ENCODE measurements at regions not wholly inside any gene's neighbourhood (a gene's known extent, or its start where the extent isn't known, plus 50 kb on each side); places are given as distances from the start of the nearest gene placed in this dataset.

DNA sequence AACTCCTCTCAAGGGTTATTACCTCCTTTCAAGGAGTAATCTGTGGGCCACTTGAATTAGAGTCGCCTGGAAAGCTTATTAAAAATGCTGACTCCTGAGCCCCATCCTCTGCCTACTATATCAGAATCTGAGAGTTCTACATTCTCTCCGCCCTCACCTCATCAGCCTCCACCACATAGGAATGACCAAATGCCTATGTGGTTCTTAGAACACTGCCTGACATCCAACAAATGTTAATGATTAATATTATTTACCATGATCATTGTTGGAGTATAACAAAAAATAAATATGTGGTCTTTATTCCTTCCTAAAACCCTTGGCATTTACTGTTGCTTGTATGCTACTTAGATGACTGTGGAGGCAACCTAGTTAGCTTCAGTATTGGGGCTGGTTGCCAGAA, 91.9 kb downstream of the BBS10 start:
- ChIA-PET POLR2A (no interaction called here), CTCF (no interaction called here)
- no peak overlapping the region for H3K4me3 ChIP-seq (ENCODE audit: low read depth, low read length)
- H3K27me3 ChIP-seq (ENCODE audit: control insufficient read depth, insufficient read depth, low read length): no peaks in the 10 kb centered on the region
- TF ChIP-seq, protein P1, sequence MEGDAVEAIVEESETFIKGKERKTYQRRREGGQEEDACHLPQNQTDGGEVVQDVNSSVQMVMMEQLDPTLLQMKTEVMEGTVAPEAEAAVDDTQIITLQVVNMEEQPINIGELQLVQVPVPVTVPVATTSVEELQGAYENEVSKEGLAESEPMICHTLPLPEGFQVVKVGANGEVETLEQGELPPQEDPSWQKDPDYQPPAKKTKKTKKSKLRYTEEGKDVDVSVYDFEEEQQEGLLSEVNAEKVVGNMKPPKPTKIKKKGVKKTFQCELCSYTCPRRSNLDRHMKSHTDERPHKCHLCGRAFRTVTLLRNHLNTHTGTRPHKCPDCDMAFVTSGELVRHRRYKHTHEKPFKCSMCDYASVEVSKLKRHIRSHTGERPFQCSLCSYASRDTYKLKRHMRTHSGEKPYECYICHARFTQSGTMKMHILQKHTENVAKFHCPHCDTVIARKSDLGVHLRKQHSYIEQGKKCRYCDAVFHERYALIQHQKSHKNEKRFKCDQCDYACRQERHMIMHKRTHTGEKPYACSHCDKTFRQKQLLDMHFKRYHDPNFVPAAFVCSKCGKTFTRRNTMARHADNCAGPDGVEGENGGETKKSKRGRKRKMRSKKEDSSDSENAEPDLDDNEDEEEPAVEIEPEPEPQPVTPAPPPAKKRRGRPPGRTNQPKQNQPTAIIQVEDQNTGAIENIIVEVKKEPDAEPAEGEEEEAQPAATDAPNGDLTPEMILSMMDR (IDR thresholded peaks at IDR 0.05; ENCODE audit: insufficient read depth, low read depth, low read length): no peak
- no peak for DNase-seq (ENCODE audit: low read depth)
- H3K36me3 ChIP-seq (ENCODE audit: control insufficient read depth, insufficient read depth, low read length): no peaks in the 10 kb centered on the region

DNA sequence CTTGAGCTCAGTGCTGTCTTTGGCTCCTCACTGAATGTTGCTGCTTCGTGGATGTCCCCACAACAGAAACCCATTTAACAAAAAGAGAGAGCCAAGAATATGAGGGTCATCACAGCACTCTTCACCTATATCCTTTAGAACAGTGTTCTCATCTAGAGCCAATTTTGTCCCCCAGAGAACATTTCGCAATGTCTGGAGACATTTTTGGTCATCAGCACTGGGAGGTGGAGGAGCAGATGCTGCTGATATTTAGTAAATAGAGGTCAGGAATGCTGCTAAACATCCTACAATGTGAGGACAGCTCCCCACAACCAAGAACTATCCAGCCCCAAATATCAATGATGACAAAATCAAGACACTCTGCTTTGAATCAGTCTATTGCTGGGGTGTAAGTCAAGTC, 92.5 kb downstream of the BBS10 start:
- TF ChIP-seq, protein P1 (IDR thresholded peaks at IDR 0.05; ENCODE audit: insufficient read depth, low read depth, low read length): no peak
- DNase-seq (ENCODE audit: low read depth): no peak
- H3K27me3 ChIP-seq (ENCODE audit: control insufficient read depth, insufficient read depth, low read length): no peaks in the 10 kb centered on the region
- ChIA-PET POLR2A (no interaction called here), CTCF (no interaction called here)
- H3K36me3 ChIP-seq (ENCODE audit: control insufficient read depth, insufficient read depth, low read length): no peaks in the 10 kb centered on the region
- no peak overlapping the region for H3K4me3 ChIP-seq (ENCODE audit: low read depth, low read length)

DNA sequence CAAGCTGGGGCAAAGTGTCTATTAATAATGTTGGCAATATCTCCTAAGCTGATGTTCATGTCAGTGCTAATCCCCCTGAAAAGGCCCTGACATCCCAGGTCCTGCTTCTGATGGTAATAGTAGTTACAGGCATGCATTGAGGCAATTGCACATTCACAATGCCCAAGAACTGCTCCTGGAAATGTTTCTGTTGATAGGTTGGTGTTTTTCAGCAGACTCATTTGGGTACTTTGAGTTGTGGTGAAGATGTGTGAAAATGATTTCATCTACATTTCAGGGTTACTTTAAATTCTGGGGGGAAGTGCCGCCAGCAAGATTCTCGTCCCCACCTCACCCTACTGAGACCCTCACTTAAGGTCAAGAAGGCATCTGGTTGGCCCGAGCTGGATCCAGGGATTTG, 92.9 kb downstream of the BBS10 start:
- Histone ChIP-seq H3K27me3 (ENCODE audit: control insufficient read depth, insufficient read depth, low read length) (no peaks in the 10 kb centered on the region), H3K4me3 (ENCODE audit: low read depth, low read length) (no peak overlapping the region), H3K36me3 (ENCODE audit: control insufficient read depth, insufficient read depth, low read length) (no peaks in the 10 kb centered on the region)
- ChIA-PET POLR2A (no interaction called here), CTCF (no interaction called here)
- TF ChIP-seq, protein P1 (IDR thresholded peaks at IDR 0.05; ENCODE audit: insufficient read depth, low read depth, low read length): no peak
- DNase-seq (ENCODE audit: low read depth): no peak

DNA sequence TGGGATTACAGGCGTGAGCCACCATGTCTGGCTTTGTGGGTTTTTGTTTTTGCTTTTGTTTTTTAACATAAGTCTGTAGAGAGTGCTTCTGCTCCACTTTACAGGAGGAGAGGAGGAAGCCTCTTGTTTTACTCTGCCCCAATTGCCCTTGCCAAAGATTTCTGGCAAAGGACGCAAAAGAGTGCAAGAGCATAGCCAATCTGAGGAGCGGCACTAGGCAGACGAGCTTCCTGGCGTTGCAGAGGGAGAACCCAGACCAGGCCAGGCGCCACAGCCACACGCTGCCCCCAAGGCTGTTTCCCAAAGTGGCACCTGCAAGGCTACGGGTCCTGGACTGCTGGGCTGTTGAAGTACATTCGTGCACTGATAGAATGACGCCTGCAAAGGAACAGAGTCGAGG, 96.2 kb downstream of the BBS10 start:
- ChIA-PET POLR2A (no interaction called here), CTCF (no interaction called here)
- Histone ChIP-seq H3K27me3 (ENCODE audit: control insufficient read depth, insufficient read depth, low read length) (no peaks in the 10 kb centered on the region), H3K36me3 (ENCODE audit: control insufficient read depth, insufficient read depth, low read length) (no peaks in the 10 kb centered on the region), H3K4me3 (ENCODE audit: low read depth, low read length) (no peak overlapping the region)
- TF ChIP-seq, protein P1 (IDR thresholded peaks at IDR 0.05; ENCODE audit: insufficient read depth, low read depth, low read length): no peak
- no peak for DNase-seq (ENCODE audit: low read depth)

DNA sequence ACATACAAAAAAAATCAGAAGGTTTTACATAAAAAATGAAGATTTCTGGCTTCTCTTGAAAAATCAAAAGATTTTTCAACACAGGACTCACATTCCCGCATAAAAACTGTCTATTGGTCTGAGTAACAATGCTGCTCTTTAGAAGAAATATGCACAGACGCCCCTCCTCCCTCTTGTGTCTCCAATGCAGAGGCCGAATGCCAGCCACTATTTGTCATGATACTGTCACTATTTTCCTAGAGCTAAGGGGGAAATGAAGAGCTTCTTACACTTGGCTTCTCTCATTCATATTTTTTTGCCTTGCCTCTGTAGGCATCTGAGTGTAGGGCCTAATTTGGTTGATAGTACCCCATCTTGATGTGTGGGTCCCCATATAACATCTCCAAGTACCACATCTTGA, 98.0 kb downstream of the BBS10 start:
- TF ChIP-seq, protein P1 (IDR thresholded peaks at IDR 0.05; ENCODE audit: insufficient read depth, low read depth, low read length): no peak
- no peak overlapping the region for H3K4me3 ChIP-seq (ENCODE audit: low read depth, low read length)
- H3K27me3 ChIP-seq (ENCODE audit: control insufficient read depth, insufficient read depth, low read length): no peaks in the 10 kb centered on the region
- no peak for DNase-seq (ENCODE audit: low read depth)
- H3K36me3 ChIP-seq (ENCODE audit: control insufficient read depth, insufficient read depth, low read length): no peaks in the 10 kb centered on the region
- CTCF ChIA-PET: no interaction called here
- POLR2A ChIA-PET: no interaction called here

Data from BJ (cell line).